ENCODE measurements at regions not wholly inside any gene's neighbourhood (a gene's known extent, or its start where the extent isn't known, plus 50 kb on each side); places are given as distances from the start of the nearest gene placed in this dataset.

DNA sequence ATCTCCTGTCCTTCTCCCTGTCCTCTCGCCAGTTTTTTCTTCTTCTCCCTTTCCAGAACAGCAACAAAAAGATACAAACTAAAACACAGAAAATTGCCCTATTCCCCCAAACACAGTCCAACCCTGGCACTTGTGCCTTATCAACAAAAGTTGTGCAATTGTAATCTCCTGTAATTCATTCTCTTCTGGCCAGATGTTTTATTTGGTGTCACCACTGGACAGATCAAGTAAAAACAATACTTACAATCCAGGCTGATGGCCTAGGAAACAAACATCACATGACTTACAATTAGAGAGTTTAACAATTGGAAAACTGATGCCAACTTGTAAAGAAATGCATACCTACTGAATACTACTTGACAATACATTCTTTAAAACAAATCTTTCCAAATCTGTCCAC is 231.6 kb downstream of the ETV1 start:
- TF ChIP-seq, protein P1, sequence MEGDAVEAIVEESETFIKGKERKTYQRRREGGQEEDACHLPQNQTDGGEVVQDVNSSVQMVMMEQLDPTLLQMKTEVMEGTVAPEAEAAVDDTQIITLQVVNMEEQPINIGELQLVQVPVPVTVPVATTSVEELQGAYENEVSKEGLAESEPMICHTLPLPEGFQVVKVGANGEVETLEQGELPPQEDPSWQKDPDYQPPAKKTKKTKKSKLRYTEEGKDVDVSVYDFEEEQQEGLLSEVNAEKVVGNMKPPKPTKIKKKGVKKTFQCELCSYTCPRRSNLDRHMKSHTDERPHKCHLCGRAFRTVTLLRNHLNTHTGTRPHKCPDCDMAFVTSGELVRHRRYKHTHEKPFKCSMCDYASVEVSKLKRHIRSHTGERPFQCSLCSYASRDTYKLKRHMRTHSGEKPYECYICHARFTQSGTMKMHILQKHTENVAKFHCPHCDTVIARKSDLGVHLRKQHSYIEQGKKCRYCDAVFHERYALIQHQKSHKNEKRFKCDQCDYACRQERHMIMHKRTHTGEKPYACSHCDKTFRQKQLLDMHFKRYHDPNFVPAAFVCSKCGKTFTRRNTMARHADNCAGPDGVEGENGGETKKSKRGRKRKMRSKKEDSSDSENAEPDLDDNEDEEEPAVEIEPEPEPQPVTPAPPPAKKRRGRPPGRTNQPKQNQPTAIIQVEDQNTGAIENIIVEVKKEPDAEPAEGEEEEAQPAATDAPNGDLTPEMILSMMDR (IDR thresholded peaks at IDR 0.05; ENCODE audit: extremely low read depth in 1 of 2, insufficient read depth in 1 of 2, low read depth in 1 of 2, low read length in 2 of 2) = no peak
- TF ChIP-seq EZH2 (IDR thresholded peaks at IDR 0.05; ENCODE audit: borderline replicate concordance, low read depth, low read length, severe bottlenecking) (no peak), POLR2A (IDR thresholded peaks at IDR 0.05; ENCODE audit: low read depth, low read length) (no peak), POLR2AphosphoS5 (IDR thresholded peaks at IDR 0.05; ENCODE audit: insufficient read depth, low read depth, low read length) (no peak), MYC (IDR thresholded peaks at IDR 0.05; ENCODE audit: low read depth, low read length) (no peak), GATA2 (IDR thresholded peaks at IDR 0.05; ENCODE audit: insufficient read depth, insufficient read length, low read depth, low read length) (no peak), FOS (IDR thresholded peaks at IDR 0.05; ENCODE audit: borderline replicate concordance, insufficient read depth, low read length) (no peak)
- TF ChIP-seq, protein P2, sequence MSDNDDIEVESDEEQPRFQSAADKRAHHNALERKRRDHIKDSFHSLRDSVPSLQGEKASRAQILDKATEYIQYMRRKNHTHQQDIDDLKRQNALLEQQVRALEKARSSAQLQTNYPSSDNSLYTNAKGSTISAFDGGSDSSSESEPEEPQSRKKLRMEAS (IDR thresholded peaks at IDR 0.05; ENCODE audit: insufficient read depth, insufficient read length) = no peak

Data from endothelial cell of umbilical vein (primary cell).